DOHH2 (cell line): ENCODE measurements at regions not wholly inside any gene's neighbourhood (a gene's known extent, or its start where the extent isn't known, plus 50 kb on each side); places are given as distances from the start of the nearest gene placed in this dataset.

Source experiments
- H3F3A ChIP-seq: fragments of 200-600 bp; sonication (generic), shearing (Covaris generic); 2 replicates; pipeline ENCODE4 v1.6.0; 2016; ENCODE audit warnings: antibody characterized with exemption, mild to moderate bottlenecking; ENCODE audit not compliant: control insufficient read depth, insufficient read depth
- H3K27ac ChIP-seq: fragments of 200-600 bp; sonication (generic); 2 replicates; pipeline ENCODE4 v1.5.1; 2014; ENCODE audit warnings: low read depth, mild to moderate bottlenecking, low read length, moderate library complexity
- H3K27me3 ChIP-seq: fragments of 200-600 bp; sonication (generic); 2 replicates; pipeline ENCODE4 v1.6.1; 2014; ENCODE audit warnings: mild to moderate bottlenecking, low read length, mixed read lengths; ENCODE audit not compliant: control insufficient read depth
- H3K36me3 ChIP-seq: fragments of 200-600 bp; sonication (generic); 2 replicates; pipeline ENCODE4 v1.6.1; 2014; ENCODE audit warnings: mild to moderate bottlenecking, low read length, moderate library complexity, mixed read lengths; ENCODE audit not compliant: control insufficient read depth
- H3K4me1 ChIP-seq: fragments of 200-600 bp; sonication (generic); 2 replicates; pipeline ENCODE4 v1.6.1; 2014; ENCODE audit warnings: mild to moderate bottlenecking, low read length, mixed read lengths; ENCODE audit not compliant: control insufficient read depth
- H3K4me2 ChIP-seq: fragments of 200-600 bp; sonication (generic); 2 replicates; pipeline ENCODE4 v1.6.0; 2014; ENCODE audit warnings: mild to moderate bottlenecking, low read length, moderate library complexity
- H3K4me3 ChIP-seq: fragments of 200-600 bp; sonication (generic); 2 replicates; pipeline ENCODE4 v1.5.1; 2014; ENCODE audit warnings: mild to moderate bottlenecking, low read length, mixed read lengths
- H3K79me2 ChIP-seq: fragments of 200-600 bp; sonication (generic); 2 replicates; pipeline ENCODE4 v1.6.1; 2014; ENCODE audit warnings: mild to moderate bottlenecking, low read length, mixed read lengths; ENCODE audit not compliant: control insufficient read depth
- H3K9me2 ChIP-seq: fragments of 200-600 bp; sonication (generic); replicated peaks from 2 replicates; pipeline ENCODE4 v1.6.1; 2014; ENCODE audit warnings: mild to moderate bottlenecking, low read length, mixed read lengths; ENCODE audit not compliant: control insufficient read depth
- H3K9me3 ChIP-seq: fragments of 200-600 bp; sonication (generic); 2 replicates; pipeline ENCODE4 v1.6.1; 2014; ENCODE audit warnings: antibody characterized with exemption, low read length, mixed read lengths; ENCODE audit not compliant: control insufficient read depth, insufficient read depth
- H4K20me1 ChIP-seq: fragments of 200-600 bp; sonication (generic); 2 replicates; pipeline ENCODE4 v1.6.0; 2014; ENCODE audit warnings: low read depth, mild to moderate bottlenecking, antibody characterized with exemption, low read length, moderate library complexity; ENCODE audit not compliant: control insufficient read depth, insufficient read depth
- CTCF ChIP-seq: fragments of 200-600 bp; sonication (generic); IDR thresholded peaks from one replicate; pipeline ENCODE4 v1.5.1; 2014; ENCODE audit warnings: antibody characterized with exemption, mild to moderate bottlenecking, low read depth, low read length; ENCODE audit not compliant: poor library complexity, severe bottlenecking
- EZH2phosphoT487 ChIP-seq: fragments of 200-600 bp; sonication (generic); IDR thresholded peaks from 2 replicates; pipeline ENCODE4 v1.6.1; 2017; ENCODE audit warnings: borderline replicate concordance, mild to moderate bottlenecking, antibody characterized with exemption, low read length, moderate library complexity, mixed read lengths

DNA sequence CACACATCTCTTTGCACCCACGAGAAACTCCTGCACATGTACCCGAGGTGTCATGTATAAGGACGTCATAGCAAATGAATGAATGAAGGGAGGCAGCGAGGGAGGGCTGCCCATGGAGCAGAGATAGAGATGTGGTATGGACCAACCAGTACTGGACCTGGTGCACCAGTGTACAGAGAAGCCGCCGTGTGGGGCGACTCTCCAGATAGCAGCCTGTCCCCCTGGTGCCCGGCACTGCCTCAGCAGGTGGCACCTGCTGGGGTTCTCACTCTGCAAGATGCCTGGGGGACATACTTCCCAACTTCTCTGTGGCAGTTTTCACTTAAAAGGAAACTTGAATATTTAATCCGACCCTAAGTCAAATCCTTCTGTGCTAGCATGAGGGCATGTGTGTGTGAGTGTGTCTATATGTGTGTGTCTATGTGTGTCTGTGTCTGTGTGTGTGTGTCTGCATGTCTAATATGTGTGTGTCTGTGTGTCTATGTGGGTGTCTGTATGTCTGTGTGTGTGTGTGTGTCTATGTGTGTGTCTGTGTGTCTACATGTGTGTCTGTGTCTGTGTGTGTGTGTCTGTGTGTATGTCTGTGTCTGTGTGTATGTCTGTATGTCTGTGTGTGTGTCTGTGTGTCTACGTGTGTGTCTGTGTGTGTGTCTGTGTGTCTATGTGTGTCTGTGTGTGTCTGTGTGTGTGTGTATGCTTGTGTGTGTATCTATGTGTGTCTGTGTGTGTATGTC lies 132.0 kb downstream of the RNASET2 start:
- no peaks in the 10 kb centered on the region for H3K79me2 ChIP-seq
- TF ChIP-seq EZH2phosphoT487, result no peak
- TF ChIP-seq CTCF, result no peak

DNA sequence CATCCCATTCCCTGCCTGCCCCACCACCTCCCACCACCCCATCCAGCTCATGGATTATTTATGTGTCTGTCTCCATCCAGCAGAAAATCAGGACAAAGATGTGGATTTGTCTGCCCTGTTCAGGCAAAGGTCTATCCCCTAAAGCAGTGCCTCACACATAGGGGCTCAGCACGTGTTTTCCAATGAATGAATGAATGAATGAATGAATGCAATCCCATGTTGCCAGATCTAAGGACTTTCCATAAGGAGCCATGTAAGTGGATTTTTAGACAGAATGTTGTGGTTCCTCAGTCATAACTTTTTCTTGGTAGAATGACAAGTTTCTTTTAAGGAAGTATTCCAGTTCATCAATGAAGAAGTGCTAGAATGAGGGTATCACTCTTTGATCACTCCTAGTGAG lies 133.7 kb downstream of the RNASET2 start:
- TF ChIP-seq CTCF (no peak), EZH2phosphoT487 (no peak)

More for the DNA sequence above, 132.0 kb downstream of the RNASET2 start:
- Histone ChIP-seq H3K27me3 (peaks cover 6% of the 10 kb centered on the region), H3K4me1 (no peaks in the 10 kb centered on the region), H3K9me3 (no peaks in the 10 kb centered on the region), H3K4me3 (no peak overlapping the region), H4K20me1 (no peaks in the 10 kb centered on the region), H3K27ac (no peak overlapping the region), H3K9me2 (no peaks in the 10 kb centered on the region), H3K4me2 (no peak overlapping the region), H3F3A (no peaks in the 10 kb centered on the region), H3K36me3 (no peaks in the 10 kb centered on the region)

GRCh38 chr6:166820483-166820882 lies 135.9 kb downstream of the RNASET2 start:
- TF ChIP-seq EZH2phosphoT487 (no peak), CTCF (no peak)
- Histone ChIP-seq H3K9me3 (no peaks in the 10 kb centered on the region), H4K20me1 (no peaks in the 10 kb centered on the region), H3K4me2 (no peak overlapping the region), H3K36me3 (no peaks in the 10 kb centered on the region), H3K79me2 (no peaks in the 10 kb centered on the region), H3K4me1 (no peaks in the 10 kb centered on the region), H3K9me2 (no peaks in the 10 kb centered on the region), H3K27me3 (peaks cover 2% of the 10 kb centered on the region; the same call in 1 of the 2 replicates), H3K4me3 (no peak overlapping the region), H3K27ac (no peak overlapping the region), H3F3A (no peaks in the 10 kb centered on the region)

More for the DNA sequence above, 133.7 kb downstream of the RNASET2 start:
- Histone ChIP-seq H3K27me3 (peaks cover 6% of the 10 kb centered on the region), H3K4me3 (no peak overlapping the region), H3K27ac (no peak overlapping the region), H4K20me1 (no peaks in the 10 kb centered on the region), H3F3A (no peaks in the 10 kb centered on the region), H3K4me2 (no peak overlapping the region), H3K36me3 (no peaks in the 10 kb centered on the region), H3K9me3 (no peaks in the 10 kb centered on the region), H3K79me2 (no peaks in the 10 kb centered on the region), H3K9me2 (no peaks in the 10 kb centered on the region), H3K4me1 (no peaks in the 10 kb centered on the region)
